ENCODE measurements at regions not wholly inside any gene's neighbourhood (a gene's known extent, or its start where the extent isn't known, plus 50 kb on each side); places are given as distances from the start of the nearest gene placed in this dataset.

DNA sequence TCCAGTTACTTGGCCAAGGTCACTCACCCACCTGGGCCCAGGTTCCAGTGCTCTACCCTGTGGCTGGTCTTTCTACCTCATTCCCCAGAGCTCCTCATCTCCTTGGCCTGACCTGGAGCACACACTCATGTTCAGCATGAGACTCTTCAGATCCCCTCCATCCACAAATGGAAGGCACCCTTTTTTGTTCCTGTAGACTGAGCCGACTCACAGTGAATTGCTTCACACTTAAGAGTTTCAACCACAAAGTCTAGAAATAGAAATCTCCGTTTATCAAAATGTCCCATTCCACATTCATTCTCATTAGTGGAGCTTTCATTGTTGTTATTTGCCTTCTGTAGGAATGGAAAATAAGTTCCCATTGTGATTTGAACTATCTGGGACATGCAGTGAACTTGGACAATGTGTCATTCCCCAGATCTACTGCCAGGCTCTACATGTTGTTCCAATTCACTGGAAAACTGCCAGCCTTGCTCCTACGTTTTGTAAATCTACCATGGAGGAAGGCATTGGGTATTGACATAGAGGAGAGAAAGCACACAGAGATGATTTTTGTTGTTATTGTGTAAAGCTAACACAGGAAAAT, 125.3 kb upstream of the CELF2 start:
- dilution Hi-C loops (cut with MboI; ENCODE audit: extremely low pct_ligation_motif_present, low sequenced_read_pairs) (no loop called here), intact Hi-C loops (cut with micrococcal nuclease) (no loop called here)
- TF ChIP-seq JUN (IDR thresholded peaks at IDR 0.05; ENCODE audit: borderline replicate concordance, insufficient read depth, insufficient read length, low read depth): no peak
- TF ChIP-seq POLR2A (IDR thresholded peaks at IDR 0.05; ENCODE audit: low read depth, low read length): no peak
- TF ChIP-seq MYC (IDR thresholded peaks at IDR 0.05; ENCODE audit: low read depth, low read length): no peak
- no peak for TF ChIP-seq GATA2 (IDR thresholded peaks at IDR 0.05; ENCODE audit: insufficient read depth, insufficient read length, low read depth, low read length)
- TF ChIP-seq, protein P1, sequence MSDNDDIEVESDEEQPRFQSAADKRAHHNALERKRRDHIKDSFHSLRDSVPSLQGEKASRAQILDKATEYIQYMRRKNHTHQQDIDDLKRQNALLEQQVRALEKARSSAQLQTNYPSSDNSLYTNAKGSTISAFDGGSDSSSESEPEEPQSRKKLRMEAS (IDR thresholded peaks at IDR 0.05; ENCODE audit: insufficient read depth, insufficient read length): no peak
- TF ChIP-seq POLR2AphosphoS5 (IDR thresholded peaks at IDR 0.05; ENCODE audit: insufficient read depth, low read depth, low read length): no peak
- no peak for TF ChIP-seq FOS (IDR thresholded peaks at IDR 0.05; ENCODE audit: borderline replicate concordance, insufficient read depth, low read length)
- TF ChIP-seq, protein P2, sequence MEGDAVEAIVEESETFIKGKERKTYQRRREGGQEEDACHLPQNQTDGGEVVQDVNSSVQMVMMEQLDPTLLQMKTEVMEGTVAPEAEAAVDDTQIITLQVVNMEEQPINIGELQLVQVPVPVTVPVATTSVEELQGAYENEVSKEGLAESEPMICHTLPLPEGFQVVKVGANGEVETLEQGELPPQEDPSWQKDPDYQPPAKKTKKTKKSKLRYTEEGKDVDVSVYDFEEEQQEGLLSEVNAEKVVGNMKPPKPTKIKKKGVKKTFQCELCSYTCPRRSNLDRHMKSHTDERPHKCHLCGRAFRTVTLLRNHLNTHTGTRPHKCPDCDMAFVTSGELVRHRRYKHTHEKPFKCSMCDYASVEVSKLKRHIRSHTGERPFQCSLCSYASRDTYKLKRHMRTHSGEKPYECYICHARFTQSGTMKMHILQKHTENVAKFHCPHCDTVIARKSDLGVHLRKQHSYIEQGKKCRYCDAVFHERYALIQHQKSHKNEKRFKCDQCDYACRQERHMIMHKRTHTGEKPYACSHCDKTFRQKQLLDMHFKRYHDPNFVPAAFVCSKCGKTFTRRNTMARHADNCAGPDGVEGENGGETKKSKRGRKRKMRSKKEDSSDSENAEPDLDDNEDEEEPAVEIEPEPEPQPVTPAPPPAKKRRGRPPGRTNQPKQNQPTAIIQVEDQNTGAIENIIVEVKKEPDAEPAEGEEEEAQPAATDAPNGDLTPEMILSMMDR (IDR thresholded peaks at IDR 0.05; ENCODE audit: extremely low read depth in 1 of 2, insufficient read depth in 1 of 2, low read depth in 1 of 2, low read length in 2 of 2): no peak
- TF ChIP-seq EZH2 (IDR thresholded peaks at IDR 0.05; ENCODE audit: borderline replicate concordance, low read depth, low read length, severe bottlenecking): no peak
- Histone ChIP-seq H3K9me1 (replicated peaks; ENCODE audit: control insufficient read depth, extremely low read depth, insufficient read depth, low read length) (no peaks in the 10 kb centered on the region), H3K9me3 (replicated peaks; ENCODE audit: control insufficient read depth, insufficient read depth, low read length) (no peaks in the 10 kb centered on the region), H2AFZ (ENCODE audit: low read depth, low read length) (no peak overlapping the region), H3K9ac (replicated peaks; ENCODE audit: extremely low read depth, insufficient read depth, low read length) (no peak overlapping the region), H3K4me1 (ENCODE audit: control insufficient read depth, extremely low read depth, insufficient read depth, low read length) (no peaks in the 10 kb centered on the region), H3K36me3 (ENCODE audit: control insufficient read depth in 2 of 2, extremely low read depth in 1 of 2, insufficient read depth in 2 of 2, low read length in 2 of 2) (no peaks in the 10 kb centered on the region), H3K4me2 (ENCODE audit: insufficient read depth, low read length) (no peak overlapping the region), H3K79me2 (ENCODE audit: control insufficient read depth, insufficient read depth, low read length) (no peaks in the 10 kb centered on the region), H3K4me3 (replicated peaks in 1 of 3; ENCODE audit: insufficient read depth in 1 of 3, low read depth in 1 of 3, low read length in 3 of 3) (no peak overlapping the region), H3K27ac (ENCODE audit: insufficient read depth, low read depth, low read length) (no peak overlapping the region), H4K20me1 (replicated peaks; ENCODE audit: control insufficient read depth, extremely low read depth, insufficient read depth, low read length) (no peaks in the 10 kb centered on the region), H3K27me3 (ENCODE audit: control insufficient read depth in 2 of 2, insufficient read depth in 2 of 2, low read length in 2 of 2) (no peaks in the 10 kb centered on the region)
- BruUV-seq (replicated peaks): no TSS peak
- FAIRE-seq (no peak), DNase-seq (ENCODE audit: low read depth, low spot score) (no peak)
- POLR2A ChIA-PET: no interaction called here
- CTCF ChIA-PET: interaction anchor here (0.9 to 1.0 kb wide), 2 partner anchors 25 to 144 kb away, joined by 3 read pairs; no protein-coding TSS in a partner anchor

Data from endothelial cell of umbilical vein (primary cell).